ENCODE measurements at regions not wholly inside any gene's neighbourhood (a gene's known extent, or its start where the extent isn't known, plus 50 kb on each side); places are given as distances from the start of the nearest gene placed in this dataset.

GRCh38 chr9:84592918-84593317 is 76.6 kb upstream of the NTRK2 start:
- no peak for TF ChIP-seq Cebpa-rat (IDR thresholded peaks at IDR 0.05)

GRCh38 chr9:84593352-84593751 is 76.2 kb upstream of the NTRK2 start:
- Histone ChIP-seq H4K20me1 (no peaks in the 10 kb centered on the region), H3K9me3 (no peaks in the 10 kb centered on the region), H3K4me1 (peaks cover 11% of the 10 kb centered on the region), H3K9ac (no peak overlapping the region), H3K36me3 (no peaks in the 10 kb centered on the region), H3K4me3 (no peak overlapping the region), H3K27me3 (no peaks in the 10 kb centered on the region), H3K27ac (no peak overlapping the region), H3K4me2 (no peak overlapping the region)
- no peak for TF ChIP-seq Cebpa-rat (IDR thresholded peaks at IDR 0.05)

More at GRCh38 chr9:84592918-84593317, 76.6 kb upstream of the NTRK2 start:
- Histone ChIP-seq H3K4me2 (no peak overlapping the region), H3K36me3 (no peaks in the 10 kb centered on the region), H3K27ac (no peak overlapping the region), H3K27me3 (no peaks in the 10 kb centered on the region), H3K9ac (no peak overlapping the region), H3K4me1 (peaks cover 11% of the 10 kb centered on the region), H4K20me1 (no peaks in the 10 kb centered on the region), H3K9me3 (no peaks in the 10 kb centered on the region), H3K4me3 (no peak overlapping the region)

GRCh38 chr9:84597131-84597530 is 72.4 kb upstream of the NTRK2 start:
- H3K9ac ChIP-seq: no peak overlapping the region
- no peaks in the 10 kb centered on the region for H3K9me3 ChIP-seq
- H3K27me3 ChIP-seq: no peaks in the 10 kb centered on the region
- no peaks in the 10 kb centered on the region for H4K20me1 ChIP-seq
- no peak for TF ChIP-seq Cebpa-rat (IDR thresholded peaks at IDR 0.05)
- H3K36me3 ChIP-seq: no peaks in the 10 kb centered on the region
- H3K4me3 ChIP-seq: no peak overlapping the region
- peak overlapping the region; percentile 46 for H3K4me2 ChIP-seq
- H3K4me1 ChIP-seq: peaks cover 11% of the 10 kb centered on the region
- H3K27ac ChIP-seq: no peak overlapping the region

- peaks cover 11% of the 10 kb centered on the region for H3K4me1 ChIP-seq
- no peaks in the 10 kb centered on the region for H4K20me1 ChIP-seq
- TF ChIP-seq Cebpa-rat (IDR thresholded peaks at IDR 0.05): no peak
- no peaks in the 10 kb centered on the region for H3K27me3 ChIP-seq
- no peaks in the 10 kb centered on the region for H3K9me3 ChIP-seq
- no peak overlapping the region for H3K4me3 ChIP-seq
- no peak overlapping the region for H3K9ac ChIP-seq
- no peak overlapping the region for H3K4me2 ChIP-seq
- no peak overlapping the region for H3K27ac ChIP-seq
- H3K36me3 ChIP-seq: no peaks in the 10 kb centered on the region
These were observed 70.5 kb upstream of the NTRK2 start for GRCh38 chr9:84598921-84599636.

GRCh38 chr9:84600739-84601138 is 68.8 kb upstream of the NTRK2 start:
- Histone ChIP-seq H3K27me3 (no peaks in the 10 kb centered on the region), H3K4me3 (no peak overlapping the region), H3K9ac (no peak overlapping the region), H3K4me2 (no peak overlapping the region), H3K4me1 (peaks cover 11% of the 10 kb centered on the region), H3K36me3 (no peaks in the 10 kb centered on the region), H3K27ac (no peak overlapping the region), H4K20me1 (no peaks in the 10 kb centered on the region), H3K9me3 (no peaks in the 10 kb centered on the region)
- no peak for TF ChIP-seq Cebpa-rat (IDR thresholded peaks at IDR 0.05)

GRCh38 chr9:84604223-84604622 is 65.3 kb upstream of the NTRK2 start:
- no peak for TF ChIP-seq Cebpa-rat (IDR thresholded peaks at IDR 0.05)
- Histone ChIP-seq H3K36me3 (no peaks in the 10 kb centered on the region), H3K27me3 (no peaks in the 10 kb centered on the region), H3K27ac (no peak overlapping the region), H3K4me3 (no peak overlapping the region), H3K9ac (no peak overlapping the region), H3K4me2 (no peak overlapping the region), H4K20me1 (no peaks in the 10 kb centered on the region), H3K9me3 (no peaks in the 10 kb centered on the region), H3K4me1 (no peaks in the 10 kb centered on the region)

GRCh38 chr9:84609779-84610178 is 59.8 kb upstream of the NTRK2 start:
- peaks cover 8% of the 10 kb centered on the region for H3K9me3 ChIP-seq
- H3K36me3 ChIP-seq: no peaks in the 10 kb centered on the region
- no peak for TF ChIP-seq Cebpa-rat (IDR thresholded peaks at IDR 0.05)

GRCh38 chr9:84613431-84613830 is 56.1 kb upstream of the NTRK2 start:
- no peak overlapping the region for H3K4me3 ChIP-seq
- H3K9me3 ChIP-seq: peaks cover 8% of the 10 kb centered on the region
- TF ChIP-seq Cebpa-rat (IDR thresholded peaks at IDR 0.05): no peak
- H3K4me1 ChIP-seq: no peaks in the 10 kb centered on the region; the same call in 1 of the 2 replicates
- H4K20me1 ChIP-seq: no peaks in the 10 kb centered on the region
- no peaks in the 10 kb centered on the region for H3K27me3 ChIP-seq
- H3K36me3 ChIP-seq: no peaks in the 10 kb centered on the region
- H3K4me2 ChIP-seq: no peak overlapping the region
- H3K9ac ChIP-seq: no peak overlapping the region
- no peak overlapping the region for H3K27ac ChIP-seq

More at GRCh38 chr9:84609779-84610178, 59.8 kb upstream of the NTRK2 start:
- Histone ChIP-seq H4K20me1 (no peaks in the 10 kb centered on the region), H3K27ac (no peak overlapping the region), H3K4me3 (no peak overlapping the region), H3K4me1 (no peaks in the 10 kb centered on the region), H3K9ac (no peak overlapping the region), H3K4me2 (no peak overlapping the region), H3K27me3 (no peaks in the 10 kb centered on the region)

GRCh38 chr9:84615544-84615943 is 54.0 kb upstream of the NTRK2 start:
- Histone ChIP-seq H3K4me3 (no peak overlapping the region), H3K4me1 (peaks cover 7% of the 10 kb centered on the region; the same call in 1 of the 2 replicates), H3K36me3 (no peaks in the 10 kb centered on the region), H3K9me3 (peaks cover 3% of the 10 kb centered on the region; the same call in 1 of the 2 replicates), H3K4me2 (no peak overlapping the region), H3K27ac (no peak overlapping the region), H3K9ac (no peak overlapping the region), H3K27me3 (no peaks in the 10 kb centered on the region), H4K20me1 (no peaks in the 10 kb centered on the region)
- no peak for TF ChIP-seq Cebpa-rat (IDR thresholded peaks at IDR 0.05)

- H4K20me1 ChIP-seq: no peaks in the 10 kb centered on the region
- H3K9me3 ChIP-seq: no peaks in the 10 kb centered on the region
- H3K27ac ChIP-seq: no peak overlapping the region
- H3K4me3 ChIP-seq: no peak overlapping the region
- no peaks in the 10 kb centered on the region for H3K36me3 ChIP-seq
- H3K4me1 ChIP-seq: peaks cover 7% of the 10 kb centered on the region; the same call in 1 of the 2 replicates
- H3K4me2 ChIP-seq: no peak overlapping the region
- no peaks in the 10 kb centered on the region for H3K27me3 ChIP-seq
- TF ChIP-seq Cebpa-rat (IDR thresholded peaks at IDR 0.05): no peak
- no peak overlapping the region for H3K9ac ChIP-seq
These were observed 52.0 kb upstream of the NTRK2 start for GRCh38 chr9:84617411-84618029.

Measured in BLaER1 (cell line).